ENCODE measurements at regions not wholly inside any gene's neighbourhood (a gene's known extent, or its start where the extent isn't known, plus 50 kb on each side); places are given as distances from the start of the nearest gene placed in this dataset.

GRCh38 chr15:79164465-79164864, 73.9 kb upstream of the RASGRF1 start:
- intact Hi-C loops (cut with DNase I), result no loop called here
- no peak for ATAC-seq

GRCh38 chr15:79164043-79164442, 73.5 kb upstream of the RASGRF1 start:
- Histone ChIP-seq H3K27ac (no peak overlapping the region), H3K4me1 (peaks cover 0 to 20% (median 0%) of the 10 kb centered on the region in 4 donors), H3K4me3 (no peak overlapping the region), H3K27me3 (no peaks in the 10 kb centered on the region), H3K9me3 (no peaks in the 10 kb centered on the region), H3K36me3 (no peaks in the 10 kb centered on the region)
- TF ChIP-seq CTCF (IDR thresholded peaks at IDR 0.05) (no peak), POLR2A (IDR thresholded peaks at IDR 0.05) (no peak)
- 50% methylated on average over 2 of the region's 4 CpGs for WGBS (ENCODE audit: insufficient coverage, low coverage, low lambda C conversion rate, missing lambda C conversion rate)
- ATAC-seq (peak; percentile 77 to 94 (median 86)), DNase-seq (no peak)
- intact Hi-C loops (cut with DNase I), result no loop called here

More at GRCh38 chr15:79164465-79164864, 73.9 kb upstream of the RASGRF1 start:
- no peak for DNase-seq
- no peaks in the 10 kb centered on the region for H3K9me3 ChIP-seq
- H3K36me3 ChIP-seq, result no peaks in the 10 kb centered on the region
- TF ChIP-seq CTCF (IDR thresholded peaks at IDR 0.05) (no peak), POLR2A (IDR thresholded peaks at IDR 0.05) (no peak)
- H3K4me1 ChIP-seq, result peaks cover 0 to 20% (median 0%) of the 10 kb centered on the region in 4 donors
- no peaks in the 10 kb centered on the region for H3K27me3 ChIP-seq
- no peak overlapping the region for H3K27ac ChIP-seq
- no peak overlapping the region for H3K4me3 ChIP-seq
- 71% methylated on average over 4 of the region's 4 CpGs for WGBS (ENCODE audit: insufficient coverage, low coverage, low lambda C conversion rate, missing lambda C conversion rate)

- no peak for DNase-seq
Observed at GRCh38 chr15:79163395-79163794, 72.8 kb upstream of the RASGRF1 start.

GRCh38 chr15:79161837-79162508, 71.4 kb upstream of the RASGRF1 start:
- Histone ChIP-seq H3K27me3 (no peaks in the 10 kb centered on the region), H3K36me3 (no peaks in the 10 kb centered on the region), H3K4me1 (peaks cover 0 to 20% (median 0%) of the 10 kb centered on the region in 4 donors), H3K4me3 (no peak overlapping the region), H3K9me3 (no peaks in the 10 kb centered on the region), H3K27ac (no peak overlapping the region)
- DNase-seq, result no peak
- intact Hi-C loops (cut with DNase I), result no loop called here
- WGBS (ENCODE audit: insufficient coverage, low coverage, low lambda C conversion rate, missing lambda C conversion rate), result 64% methylated on average over 1 of the region's 1 CpG
- peak; percentile 56 to 79 (median 67) for ATAC-seq
- TF ChIP-seq POLR2A (IDR thresholded peaks at IDR 0.05), result no peak
- TF ChIP-seq CTCF (IDR thresholded peaks at IDR 0.05), result no peak

More at GRCh38 chr15:79163395-79163794, 72.8 kb upstream of the RASGRF1 start:
- Histone ChIP-seq H3K4me3 (no peak overlapping the region), H3K36me3 (no peaks in the 10 kb centered on the region), H3K9me3 (no peaks in the 10 kb centered on the region), H3K27me3 (no peaks in the 10 kb centered on the region), H3K27ac (no peak overlapping the region), H3K4me1 (peaks cover 0 to 20% (median 0%) of the 10 kb centered on the region in 4 donors)
- no peak for ATAC-seq
- TF ChIP-seq POLR2A (IDR thresholded peaks at IDR 0.05) (no peak), CTCF (IDR thresholded peaks at IDR 0.05) (no peak)
- intact Hi-C loops (cut with DNase I), result no loop called here

Data from right lobe of liver (tissue), 6 donors.